NCI-H1694 (cell line): ENCODE measurements at regions not wholly inside any gene's neighbourhood (a gene's known extent, or its start where the extent isn't known, plus 50 kb on each side); places are given as distances from the start of the nearest gene placed in this dataset.
A peak's percentile ranks its signal among the peaks of the same experiment; 100 is the strongest.

Experiments used
- DNase-seq: peaks from one replicate; lab custom pipeline; 2025; lab: John Stamatoyannopoulos, UW

GRCh38 chr2:165033402-165033801 is 78.1 kb upstream of the SLC38A11 start:
- DNase-seq: no peak

- DNase-seq: no peak
Observed at GRCh38 chr2:165032559-165032958, 77.2 kb upstream of the SLC38A11 start.

- DNase-seq: no peak
Observed at GRCh38 chr2:165024199-165024598, 68.9 kb upstream of the SLC38A11 start.

DNA sequence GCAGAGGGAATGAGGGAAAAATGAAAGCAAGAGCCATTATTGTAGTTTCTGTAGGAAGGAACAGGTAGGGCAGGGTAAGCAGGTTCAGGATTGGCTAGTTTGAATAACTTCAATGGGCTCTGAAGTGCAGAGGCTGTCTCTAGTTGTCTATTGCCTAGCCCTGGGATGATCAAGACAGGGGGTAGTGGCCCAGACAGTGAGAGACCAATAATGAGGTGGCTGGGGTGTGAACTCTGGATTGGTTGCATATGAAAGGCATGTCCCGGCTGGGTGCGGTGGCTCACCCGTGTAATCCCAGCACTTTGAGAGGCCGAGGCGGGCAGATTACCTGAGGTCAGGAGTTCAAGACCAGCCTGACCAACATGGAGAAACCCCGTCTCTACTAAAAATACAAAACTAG is 67.5 kb upstream of the SLC38A11 start:
- DNase-seq: no peak

- DNase-seq: no peak
Observed at GRCh38 chr2:165017966-165018596, 62.8 kb upstream of the SLC38A11 start.

DNA sequence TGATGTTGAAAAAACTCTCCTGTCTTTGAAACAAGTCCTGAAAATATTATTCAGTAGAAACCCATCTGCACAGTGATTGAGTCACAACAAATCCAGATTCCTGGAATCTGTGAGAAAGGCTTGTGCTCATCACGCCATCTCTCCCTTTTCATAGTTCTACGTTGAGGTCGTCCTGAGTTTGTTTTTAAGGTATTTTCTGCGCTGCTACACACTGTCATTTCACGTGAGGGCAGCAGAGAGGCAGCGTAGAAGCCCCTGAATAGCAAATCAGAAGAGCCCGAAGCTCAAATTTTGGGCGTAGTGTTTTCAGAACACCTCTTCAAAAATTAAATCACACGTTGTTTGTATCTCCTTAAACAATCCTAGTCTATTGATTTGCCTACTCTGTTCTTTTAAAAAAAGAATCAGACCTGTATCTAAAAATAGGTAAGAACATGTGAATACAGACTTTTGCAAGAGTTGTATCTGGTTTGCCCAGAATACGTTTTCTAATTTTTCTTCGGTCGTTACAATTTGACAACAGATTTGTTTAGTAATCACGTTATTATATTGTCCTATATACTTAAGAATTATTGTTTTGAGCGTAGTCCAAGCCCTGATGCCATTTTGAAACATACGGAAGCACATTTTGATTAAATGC is 61.6 kb upstream of the SLC38A11 start:
- peak; percentile 59 for DNase-seq

DNA sequence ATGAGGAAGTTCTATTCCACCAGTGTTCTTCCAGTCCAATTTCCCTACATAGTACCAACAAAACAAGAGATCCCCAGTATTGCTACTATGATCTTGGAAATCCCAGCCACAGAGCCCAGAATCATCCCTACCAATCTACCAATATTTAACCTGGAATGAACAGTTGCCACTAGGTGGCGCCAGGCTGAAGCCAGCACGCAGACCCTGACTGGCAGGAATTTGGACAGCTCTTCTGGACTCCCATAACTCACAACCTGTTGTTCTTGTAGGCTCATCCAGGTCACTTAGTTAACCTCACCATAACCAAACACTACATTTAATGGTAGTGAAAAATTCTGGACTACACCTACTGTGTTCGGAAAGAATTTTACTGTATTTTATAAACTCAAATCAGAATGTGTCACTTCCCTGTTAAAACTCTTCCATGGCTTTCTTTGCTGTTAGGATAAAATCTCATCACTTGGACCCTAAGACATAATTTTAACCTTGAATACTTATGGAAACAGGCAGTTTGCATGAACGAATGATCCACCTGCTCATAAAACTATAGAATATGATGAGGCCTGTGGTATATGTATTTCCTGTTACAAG is 59.8 kb upstream of the SLC38A11 start:
- peak; percentile 40 for DNase-seq

GRCh38 chr2:165013944-165014619 is 58.8 kb upstream of the SLC38A11 start:
- DNase-seq: no peak

- no peak for DNase-seq
Observed at GRCh38 chr2:165011199-165011598, 55.9 kb upstream of the SLC38A11 start.

GRCh38 chr2:165010556-165010955 is 55.2 kb upstream of the SLC38A11 start:
- DNase-seq: no peak

GRCh38 chr2:165009466-165009865 is 54.1 kb upstream of the SLC38A11 start:
- no peak for DNase-seq

DNA sequence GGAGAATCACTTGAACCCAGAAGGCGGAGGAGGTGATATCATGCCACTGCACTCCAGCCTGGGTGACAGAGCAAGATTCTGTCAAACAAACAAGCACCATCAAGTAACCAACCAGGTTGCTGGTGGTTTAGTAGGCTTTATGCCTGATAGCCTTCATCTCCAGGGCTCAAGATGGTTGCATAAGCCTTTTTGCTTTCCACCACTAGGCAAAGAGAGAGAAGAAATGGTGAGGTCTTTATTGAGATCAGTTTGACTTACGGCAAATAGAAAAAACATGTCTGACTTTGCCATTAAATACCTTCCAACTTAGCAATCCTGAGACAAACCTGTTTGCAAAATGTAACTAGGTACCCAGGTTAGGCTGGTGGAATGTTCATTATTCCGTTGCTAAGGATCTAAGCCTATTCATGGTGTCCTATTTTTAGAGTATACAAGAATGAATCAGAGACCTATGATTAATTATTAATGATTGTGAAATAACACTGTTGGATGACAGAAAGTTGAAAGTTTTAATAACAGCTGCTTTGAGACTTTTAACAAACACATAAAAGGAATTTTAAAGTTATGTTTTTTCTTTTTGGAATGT is 53.5 kb upstream of the SLC38A11 start:
- DNase-seq: no peak

DNA sequence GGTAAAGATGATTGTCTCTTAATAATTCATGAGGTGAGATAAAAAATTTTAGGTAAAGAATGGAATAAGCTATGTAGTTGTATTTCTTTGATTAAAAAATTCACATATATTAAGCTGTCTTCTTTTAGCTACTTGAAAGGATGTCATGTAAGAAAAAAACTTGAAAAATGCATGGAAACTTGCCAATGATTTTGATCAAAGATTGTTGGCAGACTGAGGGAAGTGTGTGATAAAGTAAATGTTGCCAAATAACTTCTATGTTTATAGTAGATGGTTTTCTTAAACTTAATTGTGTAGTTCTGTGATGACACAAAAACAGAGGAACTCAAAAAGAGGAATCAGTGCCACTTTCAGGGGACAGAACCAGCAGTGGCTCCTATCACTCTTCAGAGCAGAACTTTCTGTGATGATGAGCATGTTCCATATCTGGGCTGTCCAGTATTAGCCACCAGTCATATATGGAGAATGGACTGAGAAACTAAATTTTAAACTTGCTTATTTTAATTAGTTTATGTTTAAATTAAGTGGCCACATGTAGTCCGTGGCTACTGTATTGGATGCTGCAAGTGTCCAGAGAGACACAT is 51.9 kb upstream of the SLC38A11 start:
- no peak for DNase-seq
